ENCODE measurements at regions not wholly inside any gene's neighbourhood (a gene's known extent, or its start where the extent isn't known, plus 50 kb on each side); places are given as distances from the start of the nearest gene placed in this dataset.

DNA sequence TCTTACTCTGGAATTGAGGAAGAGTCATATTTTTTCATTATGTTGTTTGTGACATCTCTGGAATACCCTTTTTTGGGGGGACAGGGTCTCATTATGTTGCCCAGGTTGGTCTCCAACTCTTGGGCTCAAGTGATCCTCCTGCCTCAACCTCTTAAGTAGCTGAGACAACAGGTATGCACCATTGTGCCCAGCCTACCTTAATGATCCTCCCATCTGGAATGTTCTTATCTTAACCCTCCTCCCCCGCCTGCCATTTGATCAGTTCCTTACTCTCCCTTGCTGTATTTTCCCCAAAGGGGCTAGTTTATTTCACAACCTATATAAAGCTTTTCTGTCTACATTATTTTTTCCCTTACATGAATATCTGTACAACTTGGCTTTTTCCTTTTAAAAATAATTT is 594.7 kb downstream of the METTL15 start:
- Histone ChIP-seq H3K4me1 (ENCODE audit: insufficient read depth, low read length) (peaks cover 37% of the 10 kb centered on the region), H3K27me3 (ENCODE audit: low read length) (no peaks in the 10 kb centered on the region), H3K27ac (ENCODE audit: low read length) (peak overlapping the region; percentile 94), H3K9me3 (ENCODE audit: low read length) (no peaks in the 10 kb centered on the region), H3K4me3 (ENCODE audit: low read length) (peak overlapping the region; percentile 63), H3K4me2 (ENCODE audit: low read length) (peak overlapping the region; percentile 77), H3K9ac (ENCODE audit: low read length) (peak overlapping the region; percentile 73), H4K20me1 (ENCODE audit: low read length) (no peaks in the 10 kb centered on the region), H2AFZ (ENCODE audit: low read length) (no peak overlapping the region), H3K36me3 (ENCODE audit: low read depth, low read length) (no peaks in the 10 kb centered on the region), H3K79me2 (ENCODE audit: low read length) (peaks cover 50% of the 10 kb centered on the region), H3K9me2 (replicated peaks; ENCODE audit: low read length) (no peaks in the 10 kb centered on the region), H3F3A (ENCODE audit: low read length, unreplicated experiment) (peaks cover 3% of the 10 kb centered on the region)
- ChIA-PET POLR2A (ENCODE audit: unreplicated experiment) (no interaction called here), CTCF (interaction anchor here (0.5 to 0.8 kb wide), 2 partner anchors 52 to 317 kb away, joined by 3 to 5 read pairs; no protein-coding TSS in a partner anchor)
- DNase-seq (peak; percentile 36), ATAC-seq (peak; percentile 7; the same call in 1 of the 2 replicates)
- BruUV-seq (replicated peaks), result no TSS peak
- TF ChIP-seq, protein P1, sequence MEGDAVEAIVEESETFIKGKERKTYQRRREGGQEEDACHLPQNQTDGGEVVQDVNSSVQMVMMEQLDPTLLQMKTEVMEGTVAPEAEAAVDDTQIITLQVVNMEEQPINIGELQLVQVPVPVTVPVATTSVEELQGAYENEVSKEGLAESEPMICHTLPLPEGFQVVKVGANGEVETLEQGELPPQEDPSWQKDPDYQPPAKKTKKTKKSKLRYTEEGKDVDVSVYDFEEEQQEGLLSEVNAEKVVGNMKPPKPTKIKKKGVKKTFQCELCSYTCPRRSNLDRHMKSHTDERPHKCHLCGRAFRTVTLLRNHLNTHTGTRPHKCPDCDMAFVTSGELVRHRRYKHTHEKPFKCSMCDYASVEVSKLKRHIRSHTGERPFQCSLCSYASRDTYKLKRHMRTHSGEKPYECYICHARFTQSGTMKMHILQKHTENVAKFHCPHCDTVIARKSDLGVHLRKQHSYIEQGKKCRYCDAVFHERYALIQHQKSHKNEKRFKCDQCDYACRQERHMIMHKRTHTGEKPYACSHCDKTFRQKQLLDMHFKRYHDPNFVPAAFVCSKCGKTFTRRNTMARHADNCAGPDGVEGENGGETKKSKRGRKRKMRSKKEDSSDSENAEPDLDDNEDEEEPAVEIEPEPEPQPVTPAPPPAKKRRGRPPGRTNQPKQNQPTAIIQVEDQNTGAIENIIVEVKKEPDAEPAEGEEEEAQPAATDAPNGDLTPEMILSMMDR (conservative IDR thresholded peaks at IDR 0.05; ENCODE audit: low read depth, low read length), result no peak
- TF ChIP-seq EZH2phosphoT487 (IDR thresholded peaks at IDR 0.05; ENCODE audit: borderline replicate concordance, low read length), result no peak
- TF ChIP-seq EZH2 (IDR thresholded peaks at IDR 0.05; ENCODE audit: low read length, unreplicated experiment), result no peak
- intact Hi-C loops (cut with micrococcal nuclease), result loop anchor here (1.0 to 5.0 kb wide), 9 partner anchors 11 to 1004 kb away; no protein-coding TSS in a partner anchor

DNA sequence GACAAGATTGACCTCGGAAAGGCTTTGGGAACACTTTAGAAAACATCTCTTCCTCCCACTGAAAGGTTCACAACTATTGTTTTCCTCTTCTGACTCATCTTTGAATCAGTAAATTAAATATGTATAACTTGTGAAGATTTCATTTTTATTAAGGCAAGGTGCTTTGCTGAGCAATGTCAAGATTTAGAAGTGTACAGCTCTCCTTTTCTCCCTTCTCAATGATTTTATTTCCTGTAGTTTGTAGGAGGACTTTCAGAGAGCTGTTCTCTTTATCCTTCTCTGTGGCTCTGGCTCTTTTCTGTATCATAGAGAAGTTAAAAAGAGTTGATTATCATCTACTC is 594.2 kb downstream of the METTL15 start:
- no TSS peak for BruUV-seq (replicated peaks)
- intact Hi-C loops (cut with micrococcal nuclease), result loop anchor here (1.0 to 5.0 kb wide), 9 partner anchors 12 to 1004 kb away; no protein-coding TSS in a partner anchor
- H3K4me3 ChIP-seq (ENCODE audit: low read length), result peak overlapping the region; percentile 63

More for the DNA sequence above, 594.2 kb downstream of the METTL15 start:
- TF ChIP-seq, protein P1 (conservative IDR thresholded peaks at IDR 0.05; ENCODE audit: low read depth, low read length), result no peak
- no peak for TF ChIP-seq EZH2 (IDR thresholded peaks at IDR 0.05; ENCODE audit: low read length, unreplicated experiment)
- no peak for TF ChIP-seq EZH2phosphoT487 (IDR thresholded peaks at IDR 0.05; ENCODE audit: borderline replicate concordance, low read length)
- peak overlapping the region; percentile 94 for H3K27ac ChIP-seq (ENCODE audit: low read length)
- peak overlapping the region; percentile 73 for H3K9ac ChIP-seq (ENCODE audit: low read length)
- ATAC-seq (peak; percentile 72), DNase-seq (no peak)
- H3K27me3 ChIP-seq (ENCODE audit: low read length), result no peaks in the 10 kb centered on the region
- peak overlapping the region; percentile 77 for H3K4me2 ChIP-seq (ENCODE audit: low read length)
- H3F3A ChIP-seq (ENCODE audit: low read length, unreplicated experiment), result peaks cover 3% of the 10 kb centered on the region
- peaks cover 45% of the 10 kb centered on the region for H3K79me2 ChIP-seq (ENCODE audit: low read length)
- H2AFZ ChIP-seq (ENCODE audit: low read length), result peak overlapping the region; percentile 62
- CTCF ChIA-PET, result interaction anchor here (0.5 to 1.6 kb wide), 3 partner anchors 52 to 457 kb away, joined by 3 to 8 read pairs (median 5); no protein-coding TSS in a partner anchor
- POLR2A ChIA-PET (ENCODE audit: unreplicated experiment), result no interaction called here
- peaks cover 40% of the 10 kb centered on the region for H3K4me1 ChIP-seq (ENCODE audit: insufficient read depth, low read length)
- H3K9me2 ChIP-seq (replicated peaks; ENCODE audit: low read length), result no peaks in the 10 kb centered on the region
- no peaks in the 10 kb centered on the region for H4K20me1 ChIP-seq (ENCODE audit: low read length)
- H3K36me3 ChIP-seq (ENCODE audit: low read depth, low read length), result no peaks in the 10 kb centered on the region
- H3K9me3 ChIP-seq (ENCODE audit: low read length), result no peaks in the 10 kb centered on the region
